WTC11 (cell line): ENCODE measurements at regions not wholly inside any gene's neighbourhood (a gene's known extent, or its start where the extent isn't known, plus 50 kb on each side); places are given as distances from the start of the nearest gene placed in this dataset.

Experiments
- ATAC-seq: fragments of 200-7000 bp; cut with Tn5 transposase; 2 replicates; pipeline ENCODE4 v1.10.0; 2021; ENCODE audit warnings: mild to moderate bottlenecking, moderate library complexity
- CTCF ChIA-PET: fragments of 300-600 bp; sonication (Branson Sonifier 250); formaldehyde crosslinking; loops from one replicate; lab custom pipeline; 2021; ENCODE audit warnings: antibody characterized with exemption; lab: Charles Lee
- POLR2A ChIA-PET: fragments of 350-600 bp; sonication (Branson Sonifier 250); formaldehyde crosslinking; loops from one replicate; lab custom pipeline; 2021; ENCODE audit warnings: antibody characterized with exemption; lab: Charles Lee
- DNase-seq: peaks from one replicate; pipeline ENCODE4 v3.0.0; 2021; ENCODE audit warnings: low spot score
- H3K27ac Mint-ChIP-seq: 2 replicates; pipeline ENCODE4 v1.8.0; 2021; ENCODE audit warnings: mixed read lengths
- H3K27me3 Mint-ChIP-seq: 2 replicates; pipeline ENCODE4 v1.8.0; 2021; ENCODE audit warnings: low read depth, mild to moderate bottlenecking, moderate library complexity, mixed read lengths
- H3K36me3 Mint-ChIP-seq: 2 replicates; pipeline ENCODE4 v1.8.0; 2021; ENCODE audit warnings: mixed read lengths
- H3K4me1 Mint-ChIP-seq: 2 replicates; pipeline ENCODE4 v1.8.0; 2022; ENCODE audit warnings: mixed read lengths
- H3K4me3 Mint-ChIP-seq: 2 replicates; pipeline ENCODE4 v1.8.0; 2021; ENCODE audit warnings: mild to moderate bottlenecking, moderate library complexity, mixed read lengths
- H3K9me3 Mint-ChIP-seq: 2 replicates; pipeline ENCODE4 v1.8.0; 2021; ENCODE audit warnings: mixed read lengths
- ARID4B ChIP-seq: sonication (generic); formaldehyde crosslinking; IDR thresholded peaks from 2 replicates; pipeline ENCODE4 v1.8.0; 2023; ENCODE audit warnings: missing genetic modification reagents, mild to moderate bottlenecking, borderline replicate concordance
- ATF2 ChIP-seq: sonication (generic); formaldehyde crosslinking; IDR thresholded peaks from 2 replicates; pipeline ENCODE4 v1.8.1; 2022; ENCODE audit warnings: low read depth, missing genetic modification reagents, borderline replicate concordance
- FOXK1 ChIP-seq: sonication (generic); formaldehyde crosslinking; IDR thresholded peaks from 2 replicates; pipeline ENCODE4 v1.8.0; 2022; ENCODE audit warnings: mild to moderate bottlenecking, moderate library complexity, missing genetic modification reagents
- IRF1 ChIP-seq: sonication (generic); formaldehyde crosslinking; IDR thresholded peaks from 2 replicates; pipeline ENCODE4 v1.8.0; 2023; ENCODE audit warnings: missing genetic modification reagents
- MXD4 ChIP-seq: fragments of 250-450 bp; sonication (Bioruptor Pico); IDR thresholded peaks from 2 replicates; pipeline ENCODE4 v1.8.0; 2021; ENCODE audit warnings: mild to moderate bottlenecking, moderate library complexity, borderline replicate concordance
- MYBL2 ChIP-seq: sonication (generic); formaldehyde crosslinking; IDR thresholded peaks from 2 replicates; pipeline ENCODE4 v1.8.1; 2023; ENCODE audit warnings: mild to moderate bottlenecking, moderate library complexity, missing genetic modification reagents
- NFE2L1 ChIP-seq: sonication (generic); formaldehyde crosslinking; IDR thresholded peaks from 2 replicates; pipeline ENCODE4 v1.8.1; 2023; ENCODE audit warnings: missing genetic modification reagents
- OVOL2 ChIP-seq: fragments of 250-450 bp; sonication (Bioruptor Pico); IDR thresholded peaks from 2 replicates; pipeline ENCODE4 v1.9.0; 2021; ENCODE audit warnings: mild to moderate bottlenecking, borderline replicate concordance
- PREB ChIP-seq: sonication (generic); formaldehyde crosslinking; IDR thresholded peaks from 2 replicates; pipeline ENCODE4 v1.8.1; 2022; ENCODE audit warnings: mild to moderate bottlenecking, missing genetic modification reagents, moderate library complexity, borderline replicate concordance
- SOX15 ChIP-seq: fragments of 250-450 bp; sonication (Bioruptor Pico); IDR thresholded peaks from 2 replicates; pipeline ENCODE4 v1.9.0; 2021; ENCODE audit warnings: mild to moderate bottlenecking
- SP1 ChIP-seq: sonication (generic); formaldehyde crosslinking; conservative IDR thresholded peaks from 2 replicates; pipeline ENCODE4 v1.8.1; 2022; ENCODE audit warnings: missing genetic modification reagents
- TP53 ChIP-seq: sonication (generic); formaldehyde crosslinking; IDR thresholded peaks from 2 replicates; pipeline ENCODE4 v1.8.1; 2023; ENCODE audit warnings: mild to moderate bottlenecking, missing genetic modification reagents
- USF2 ChIP-seq: sonication (generic); formaldehyde crosslinking; IDR thresholded peaks from 2 replicates; pipeline ENCODE4 v1.8.1; 2023; ENCODE audit warnings: mild to moderate bottlenecking, missing genetic modification reagents, moderate library complexity
- ZMAT4 ChIP-seq: fragments of 250-450 bp; sonication (Bioruptor Pico); IDR thresholded peaks from 2 replicates; pipeline ENCODE4 v1.9.0; 2021; ENCODE audit warnings: mild to moderate bottlenecking
- ZNF219 ChIP-seq: sonication (generic); formaldehyde crosslinking; IDR thresholded peaks from 2 replicates; pipeline ENCODE4 v1.8.0; 2023; ENCODE audit warnings: missing genetic modification reagents, mild to moderate bottlenecking, borderline replicate concordance
- ZNF263 ChIP-seq: sonication (generic); formaldehyde crosslinking; IDR thresholded peaks from 2 replicates; pipeline ENCODE4 v1.8.1; 2022; ENCODE audit warnings: low read depth, mild to moderate bottlenecking, moderate library complexity, missing genetic modification reagents
- ZNF317 ChIP-seq: sonication (generic); formaldehyde crosslinking; IDR thresholded peaks from 2 replicates; pipeline ENCODE4 v1.8.1; 2023; ENCODE audit warnings: low read depth, mild to moderate bottlenecking, moderate library complexity, missing genetic modification reagents, borderline replicate concordance
- ZNF396 ChIP-seq: fragments of 250-450 bp; sonication (Bioruptor Pico); IDR thresholded peaks from 2 replicates; pipeline ENCODE4 v1.8.0; 2021; ENCODE audit warnings: mild to moderate bottlenecking, moderate library complexity, borderline replicate concordance
- ZNF671 ChIP-seq: fragments of 250-450 bp; sonication (Bioruptor Pico); IDR thresholded peaks from 2 replicates; pipeline ENCODE4 v1.8.0; 2021; ENCODE audit warnings: mild to moderate bottlenecking
- TF ChIP-seq, protein P1 (sequence below): sonication (generic); formaldehyde crosslinking; IDR thresholded peaks from 2 replicates; pipeline ENCODE4 v1.8.1; 2023; ENCODE audit warnings: mild to moderate bottlenecking, missing genetic modification reagents
- TF ChIP-seq, protein P2 (sequence below): sonication (generic); formaldehyde crosslinking; IDR thresholded peaks from 2 replicates; pipeline ENCODE4 v1.8.0; 2022; ENCODE audit warnings: mild to moderate bottlenecking, missing genetic modification reagents

GRCh38 chr10:52558090-52558489, 214.5 kb downstream of the MBL2 start (continued):
- TF ChIP-seq ATF2 (CRISPR knock-in tag) (no peak), ZNF219 (CRISPR knock-in tag) (no peak)

DNA sequence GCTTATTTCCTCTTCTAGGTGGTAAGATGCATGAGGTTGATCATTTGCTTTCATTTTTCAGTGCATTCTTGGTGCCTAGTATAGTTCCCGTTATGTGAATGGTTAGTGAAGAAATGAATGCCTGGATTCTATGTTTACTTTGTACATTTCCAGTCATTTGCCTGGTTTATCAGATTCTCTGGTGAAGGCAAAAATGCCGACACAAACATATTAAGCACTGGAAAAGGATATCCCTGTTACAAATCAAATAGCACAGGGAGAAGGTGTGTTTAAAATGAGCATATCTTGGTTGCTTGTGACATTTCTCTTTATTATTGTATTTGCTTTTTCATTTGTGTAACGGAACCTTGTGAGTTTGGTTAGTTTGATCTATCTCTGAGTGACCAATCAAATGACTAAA, 211.3 kb downstream of the MBL2 start:
- Mint-ChIP-seq H3K4me3 (no peak overlapping the region), H3K27me3 (no peaks in the 10 kb centered on the region; the same call in 1 of the 2 replicates), H3K27ac (no peak overlapping the region), H3K4me1 (no peaks in the 10 kb centered on the region; the same call in 1 of the 2 replicates), H3K9me3 (0 out of 2 replicates have a peak, but pooled peaks cover 2% of the 10 kb centered on the region), H3K36me3 (no peaks in the 10 kb centered on the region)
- ChIA-PET CTCF (no interaction called here), POLR2A (no interaction called here)
- DNase-seq, result no peak
- TF ChIP-seq ZNF396 (CRISPR knock-in tag) (no peak), ZNF219 (CRISPR knock-in tag) (no peak), PREB (CRISPR knock-in tag) (no peak), NFE2L1 (CRISPR knock-in tag) (no peak), MXD4 (CRISPR knock-in tag) (no peak), OVOL2 (no peak), SP1 (CRISPR knock-in tag) (no peak), ZNF671 (CRISPR knock-in tag) (no peak), ARID4B (CRISPR knock-in tag) (no peak), TP53 (no peak)
- TF ChIP-seq, protein P1, sequence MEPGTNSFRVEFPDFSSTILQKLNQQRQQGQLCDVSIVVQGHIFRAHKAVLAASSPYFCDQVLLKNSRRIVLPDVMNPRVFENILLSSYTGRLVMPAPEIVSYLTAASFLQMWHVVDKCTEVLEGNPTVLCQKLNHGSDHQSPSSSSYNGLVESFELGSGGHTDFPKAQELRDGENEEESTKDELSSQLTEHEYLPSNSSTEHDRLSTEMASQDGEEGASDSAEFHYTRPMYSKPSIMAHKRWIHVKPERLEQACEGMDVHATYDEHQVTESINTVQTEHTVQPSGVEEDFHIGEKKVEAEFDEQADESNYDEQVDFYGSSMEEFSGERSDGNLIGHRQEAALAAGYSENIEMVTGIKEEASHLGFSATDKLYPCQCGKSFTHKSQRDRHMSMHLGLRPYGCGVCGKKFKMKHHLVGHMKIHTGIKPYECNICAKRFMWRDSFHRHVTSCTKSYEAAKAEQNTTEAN (CRISPR knock-in tag), result no peak
- TF ChIP-seq, protein P2, sequence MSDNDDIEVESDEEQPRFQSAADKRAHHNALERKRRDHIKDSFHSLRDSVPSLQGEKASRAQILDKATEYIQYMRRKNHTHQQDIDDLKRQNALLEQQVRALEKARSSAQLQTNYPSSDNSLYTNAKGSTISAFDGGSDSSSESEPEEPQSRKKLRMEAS (CRISPR knock-in tag), result no peak
- ATAC-seq, result no peak

GRCh38 chr10:52563360-52563759, 209.2 kb downstream of the MBL2 start:
- Mint-ChIP-seq H3K9me3 (no peaks in the 10 kb centered on the region), H3K4me1 (no peaks in the 10 kb centered on the region), H3K27ac (no peak overlapping the region), H3K4me3 (no peak overlapping the region), H3K36me3 (no peaks in the 10 kb centered on the region), H3K27me3 (no peaks in the 10 kb centered on the region; the same call in 1 of the 2 replicates)
- ATAC-seq, result no peak
- no peak for TF ChIP-seq MXD4 (CRISPR knock-in tag)
- TF ChIP-seq ZNF317 (CRISPR knock-in tag), result no peak
- TF ChIP-seq ZNF263, result no peak
- no peak for TF ChIP-seq SOX15 (CRISPR knock-in tag)
- no peak for TF ChIP-seq TP53
- TF ChIP-seq USF2 (CRISPR knock-in tag), result no peak
- TF ChIP-seq MYBL2 (CRISPR knock-in tag), result no peak
- no peak for TF ChIP-seq ZMAT4
- no peak for TF ChIP-seq IRF1 (CRISPR knock-in tag)
- no peak for TF ChIP-seq FOXK1
- CTCF ChIA-PET, result no interaction called here
- no peak for DNase-seq
- POLR2A ChIA-PET, result no interaction called here
